Activated T-cell treated with anti-CD3 and anti-CD28 coated beads, Interleukin-2, amount 50 U/mL, for 24 hours (primary cell): ENCODE measurements at regions not wholly inside any gene's neighbourhood (a gene's known extent, or its start where the extent isn't known, plus 50 kb on each side); places are given as distances from the start of the nearest gene placed in this dataset.

ENCODE experiments used
- DNase-seq: peaks from one replicate; pipeline ENCODE4 v3.0.0-alpha.2; 2020
- H3K27ac Mint-ChIP-seq: 2 replicates; pipeline ENCODE4 v1.8.0; 2020; ENCODE audit warnings: mild to moderate bottlenecking, mixed read lengths
- H3K27me3 Mint-ChIP-seq: 2 replicates; pipeline ENCODE4 v1.8.0; 2020; ENCODE audit warnings: mixed read lengths
- H3K36me3 Mint-ChIP-seq: 2 replicates; pipeline ENCODE4 v1.8.0; 2020; ENCODE audit warnings: low read depth, mixed read lengths
- H3K4me1 Mint-ChIP-seq: 2 replicates; pipeline ENCODE4 v1.8.0; 2020; ENCODE audit warnings: low read depth, mixed read lengths
- H3K4me3 Mint-ChIP-seq: 2 replicates; pipeline ENCODE4 v1.8.0; 2020; ENCODE audit warnings: mild to moderate bottlenecking, moderate library complexity, mixed read lengths
- H3K9me3 Mint-ChIP-seq: 2 replicates; pipeline ENCODE4 v1.8.0; 2020; ENCODE audit warnings: mixed read lengths

DNA sequence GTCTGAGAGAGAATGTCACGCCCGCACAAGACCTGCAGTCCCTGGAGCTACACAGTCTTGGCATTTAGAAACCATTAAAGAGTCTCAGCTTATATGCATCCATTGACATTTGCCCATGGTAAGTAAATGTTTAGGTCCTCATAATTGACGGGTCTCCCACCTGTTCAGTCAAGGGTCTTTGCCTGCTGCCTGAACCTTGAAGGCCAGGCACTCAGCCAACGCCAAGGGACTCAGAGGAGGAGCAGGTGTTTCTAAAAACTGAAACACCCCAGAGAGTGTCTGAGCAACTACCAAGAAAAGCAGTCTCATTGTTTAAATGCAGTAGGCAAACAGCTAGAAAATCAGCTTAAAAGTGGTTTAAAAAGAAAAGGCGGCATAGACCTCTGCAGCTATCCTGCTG, 264.7 kb upstream of the AKR1E2 start:
- Mint-ChIP-seq H3K4me1 (no peaks in the 10 kb centered on the region), H3K36me3 (no peaks in the 10 kb centered on the region), H3K9me3 (peaks cover 8% of the 10 kb centered on the region), H3K27me3 (peaks cover 18% of the 10 kb centered on the region), H3K4me3 (no peak overlapping the region), H3K27ac (no peak overlapping the region)
- DNase-seq, result no peak

DNA sequence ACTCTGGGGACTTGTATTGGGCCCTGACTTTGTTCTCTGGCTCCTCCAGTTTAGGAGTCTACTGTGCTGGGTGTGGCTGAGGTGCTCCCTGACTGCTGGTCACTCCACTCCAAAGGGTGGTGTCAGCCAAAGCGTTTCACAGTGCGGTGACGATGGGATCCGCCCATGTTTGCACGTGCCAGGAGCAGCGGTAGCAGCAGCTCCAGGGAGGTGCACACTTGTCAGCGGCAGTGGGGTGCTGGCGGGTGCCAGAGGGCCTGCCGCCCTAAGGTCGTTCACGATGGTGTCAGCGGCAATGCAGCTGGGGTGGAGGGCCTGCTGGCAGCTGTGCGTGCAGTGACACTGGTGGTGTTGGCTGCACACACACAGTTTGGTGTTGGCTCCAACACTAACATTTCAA, 268.5 kb upstream of the AKR1E2 start:
- Mint-ChIP-seq H3K36me3 (no peaks in the 10 kb centered on the region), H3K9me3 (peaks cover 8% of the 10 kb centered on the region), H3K27me3 (peaks cover 18% of the 10 kb centered on the region), H3K27ac (no peak overlapping the region), H3K4me1 (no peaks in the 10 kb centered on the region), H3K4me3 (no peak overlapping the region)
- DNase-seq, result no peak

DNA sequence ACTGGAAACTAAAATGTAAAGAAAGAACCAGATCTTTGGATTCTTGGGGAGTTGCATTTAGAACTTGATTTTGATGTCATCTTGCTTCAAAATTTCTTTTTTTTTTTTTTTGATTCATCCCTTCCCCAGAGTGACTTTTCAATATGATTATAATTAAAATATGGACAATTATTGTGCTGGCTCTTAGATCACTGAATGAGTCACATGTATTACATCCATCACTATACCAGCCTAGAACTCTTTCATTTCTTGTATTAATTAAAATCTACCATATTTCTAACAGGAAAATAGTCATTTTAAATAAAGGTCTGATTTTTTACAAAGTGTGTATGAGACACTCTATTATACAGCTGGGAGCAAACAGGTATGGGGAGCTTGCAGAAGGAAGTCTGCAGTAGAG, 269.5 kb upstream of the AKR1E2 start:
- DNase-seq, result no peak
- peaks cover 12% of the 10 kb centered on the region for H3K27me3 Mint-ChIP-seq
- no peak overlapping the region for H3K4me3 Mint-ChIP-seq
- H3K36me3 Mint-ChIP-seq, result no peaks in the 10 kb centered on the region
- H3K27ac Mint-ChIP-seq, result no peak overlapping the region
- peaks cover 8% of the 10 kb centered on the region for H3K9me3 Mint-ChIP-seq
- no peaks in the 10 kb centered on the region for H3K4me1 Mint-ChIP-seq

DNA sequence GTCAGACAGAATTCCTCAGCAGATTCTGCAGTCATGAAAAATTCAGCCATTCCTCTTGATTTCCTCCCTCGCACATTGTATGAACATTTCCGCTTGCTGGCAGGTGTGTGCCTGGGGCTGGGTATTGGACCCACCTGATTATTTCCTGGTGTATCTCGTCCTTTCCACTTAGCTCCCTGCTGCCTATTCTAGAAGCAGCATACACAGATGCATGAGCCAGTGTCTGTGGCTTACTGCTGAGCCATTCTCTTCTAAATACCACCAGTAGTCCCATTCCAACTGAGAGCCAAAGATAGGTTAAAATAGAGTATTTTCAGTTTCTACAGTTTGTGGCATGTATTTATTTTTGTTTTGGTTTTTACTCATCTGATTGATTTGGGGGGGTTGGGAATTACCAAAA, 270.1 kb upstream of the AKR1E2 start:
- H3K9me3 Mint-ChIP-seq, result peaks cover 8% of the 10 kb centered on the region

DNA sequence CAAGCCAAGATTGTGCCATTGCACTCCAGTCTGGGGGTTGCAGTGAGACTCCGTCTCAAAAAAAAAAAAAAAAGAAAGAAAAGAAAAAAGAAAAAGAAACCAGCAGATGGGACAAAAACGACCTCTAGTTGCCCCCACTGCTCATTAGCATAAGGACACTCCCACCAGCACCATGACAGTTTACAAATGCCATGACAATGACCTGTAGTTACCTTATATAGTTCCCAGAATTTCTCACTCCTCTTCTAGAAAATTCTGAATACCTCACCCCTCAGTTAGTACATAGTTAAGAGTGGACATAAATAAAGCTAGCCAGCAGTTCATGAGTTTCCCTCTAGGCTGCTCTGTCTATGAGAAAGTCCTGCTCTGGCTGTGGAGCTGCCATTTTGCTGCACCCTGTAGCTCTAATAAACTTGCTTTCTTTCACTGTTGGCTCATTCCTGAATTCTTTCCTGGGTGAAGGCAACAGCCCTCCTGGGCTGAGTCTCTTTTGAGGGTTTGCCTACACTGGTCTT, 276.8 kb upstream of the AKR1E2 start:
- no peak overlapping the region for H3K4me3 Mint-ChIP-seq
- no peak for DNase-seq
- no peaks in the 10 kb centered on the region for H3K9me3 Mint-ChIP-seq
- peaks cover 40% of the 10 kb centered on the region for H3K27me3 Mint-ChIP-seq
- peaks cover 17% of the 10 kb centered on the region for H3K4me1 Mint-ChIP-seq
- H3K27ac Mint-ChIP-seq, result no peak overlapping the region
- H3K36me3 Mint-ChIP-seq, result no peaks in the 10 kb centered on the region

More for the DNA sequence above, 270.1 kb upstream of the AKR1E2 start:
- no peak overlapping the region for H3K27ac Mint-ChIP-seq
- DNase-seq, result no peak
- no peaks in the 10 kb centered on the region for H3K4me1 Mint-ChIP-seq
- H3K36me3 Mint-ChIP-seq, result no peaks in the 10 kb centered on the region
- H3K4me3 Mint-ChIP-seq, result no peak overlapping the region
- peaks cover 15% of the 10 kb centered on the region for H3K27me3 Mint-ChIP-seq

DNA sequence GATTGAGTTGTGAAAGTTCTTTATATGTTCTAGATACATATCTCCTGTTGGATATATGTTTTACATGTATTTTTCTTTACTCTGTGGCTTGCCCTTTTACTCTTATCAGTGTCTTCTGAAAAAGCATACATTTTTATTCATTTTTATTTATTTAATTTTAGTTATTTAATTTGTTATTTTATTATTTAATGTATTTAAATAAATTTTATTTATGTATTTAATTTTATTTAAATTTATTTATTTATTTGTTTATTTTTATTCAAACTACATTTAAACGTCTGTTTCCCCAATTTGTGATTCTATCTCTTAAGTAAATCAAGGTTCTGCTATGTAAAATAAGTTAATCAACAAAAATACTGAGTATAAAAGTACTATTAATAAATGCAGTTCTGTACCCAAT, 279.1 kb upstream of the AKR1E2 start:
- H3K4me3 Mint-ChIP-seq, result no peak overlapping the region
- H3K9me3 Mint-ChIP-seq, result no peaks in the 10 kb centered on the region
- no peaks in the 10 kb centered on the region for H3K36me3 Mint-ChIP-seq
- peaks cover 17% of the 10 kb centered on the region for H3K4me1 Mint-ChIP-seq
- H3K27ac Mint-ChIP-seq, result peak overlapping the region; percentile 6
- DNase-seq, result no peak
- peaks cover 48% of the 10 kb centered on the region for H3K27me3 Mint-ChIP-seq

DNA sequence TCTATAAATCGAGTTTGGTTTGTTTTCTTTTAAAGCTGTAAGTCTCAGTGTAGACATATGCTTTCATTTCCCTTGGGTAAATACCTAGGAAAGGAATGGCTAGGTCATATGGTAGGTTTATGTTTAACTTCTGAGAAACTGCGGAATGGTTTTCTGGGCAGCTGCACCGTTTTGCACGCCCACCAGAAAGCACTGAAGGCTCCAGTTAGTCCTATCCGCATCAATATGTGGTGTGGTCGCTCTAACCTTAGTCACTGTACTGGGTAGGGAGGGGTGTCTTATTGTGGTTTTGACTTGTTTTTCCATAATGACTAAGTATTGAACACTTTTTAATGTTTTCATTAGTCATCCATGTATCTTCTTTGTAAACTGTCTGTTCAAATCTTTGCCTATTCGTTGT, 279.5 kb upstream of the AKR1E2 start:
- Mint-ChIP-seq H3K27me3 (peaks cover 50% of the 10 kb centered on the region), H3K27ac (peak overlapping the region; percentile 6), H3K4me3 (no peak overlapping the region), H3K9me3 (no peaks in the 10 kb centered on the region), H3K36me3 (no peaks in the 10 kb centered on the region), H3K4me1 (peaks cover 17% of the 10 kb centered on the region)
- DNase-seq, result peak; percentile 43

DNA sequence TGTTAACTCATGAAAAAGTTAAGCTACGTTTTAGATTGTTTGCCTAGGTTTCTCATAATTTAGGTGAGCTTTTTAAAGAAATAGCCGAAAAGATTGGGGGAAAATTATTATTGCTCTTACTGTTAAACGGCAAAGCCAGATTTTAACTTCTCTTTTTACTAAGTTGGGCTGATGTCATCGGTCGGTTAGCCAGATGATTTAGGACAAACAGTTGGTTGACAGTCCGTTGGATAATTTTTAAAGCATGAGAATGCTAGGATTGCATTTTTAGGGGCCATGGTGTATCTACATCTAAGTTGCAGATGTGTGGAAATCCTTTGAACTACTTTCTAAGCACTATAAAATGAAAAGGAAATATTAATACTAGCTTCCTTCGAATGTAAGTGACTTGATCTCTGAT, 280.9 kb upstream of the AKR1E2 start:
- Mint-ChIP-seq H3K4me1 (peaks cover 17% of the 10 kb centered on the region), H3K27me3 (peaks cover 46% of the 10 kb centered on the region), H3K9me3 (no peaks in the 10 kb centered on the region), H3K4me3 (no peak overlapping the region), H3K27ac (no peak overlapping the region), H3K36me3 (no peaks in the 10 kb centered on the region)
- no peak for DNase-seq

DNA sequence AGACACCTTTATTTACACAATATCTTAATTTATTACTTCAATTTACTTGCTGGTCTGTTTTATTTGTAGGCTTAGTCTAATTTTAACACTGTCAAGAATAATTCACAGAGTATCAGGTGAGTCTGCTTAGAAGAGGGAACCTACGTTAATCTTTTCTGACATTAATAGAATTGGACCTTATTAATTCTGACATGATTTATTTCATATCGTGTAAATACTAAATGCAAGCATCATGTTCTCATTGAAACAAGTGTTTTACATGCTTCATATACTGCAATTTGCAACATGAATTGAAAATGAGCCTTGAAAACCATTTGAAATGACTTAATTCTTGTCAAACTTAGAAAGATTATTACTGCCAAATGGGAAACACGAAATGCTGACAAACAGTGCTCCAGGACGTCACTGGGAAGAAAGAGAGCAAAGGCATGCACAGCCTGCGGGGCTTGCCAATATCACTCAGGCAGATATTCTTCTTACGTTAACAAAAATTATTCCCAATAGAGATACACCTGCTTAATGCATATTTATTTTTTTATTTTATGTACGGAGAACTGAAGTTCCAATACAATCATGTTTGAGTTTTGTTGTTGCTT, 282.0 kb upstream of the AKR1E2 start:
- Mint-ChIP-seq H3K4me1 (peaks cover 17% of the 10 kb centered on the region), H3K27me3 (peaks cover 42% of the 10 kb centered on the region), H3K4me3 (no peak overlapping the region), H3K9me3 (no peaks in the 10 kb centered on the region), H3K27ac (no peak overlapping the region), H3K36me3 (no peaks in the 10 kb centered on the region)
- DNase-seq, result no peak

DNA sequence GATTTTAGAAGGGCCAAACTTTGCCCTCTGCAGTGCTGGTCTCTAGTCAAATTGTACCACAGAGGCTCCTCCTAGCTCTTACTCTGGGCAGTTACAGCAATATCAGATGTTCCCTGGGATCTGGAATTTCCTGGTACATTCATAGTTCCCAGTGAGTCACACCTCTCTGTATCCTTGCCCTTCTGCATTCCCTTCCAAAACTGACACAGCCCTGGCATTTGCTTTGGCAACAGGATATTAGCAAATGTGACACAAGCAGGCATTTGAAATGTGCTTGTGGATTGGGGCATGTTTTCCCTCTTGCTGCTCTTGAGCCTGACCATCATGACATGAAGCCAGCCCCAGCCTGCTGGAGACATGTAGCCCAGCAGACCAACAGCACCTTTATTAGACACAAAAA, 284.7 kb upstream of the AKR1E2 start:
- no peak overlapping the region for H3K27ac Mint-ChIP-seq

DNA sequence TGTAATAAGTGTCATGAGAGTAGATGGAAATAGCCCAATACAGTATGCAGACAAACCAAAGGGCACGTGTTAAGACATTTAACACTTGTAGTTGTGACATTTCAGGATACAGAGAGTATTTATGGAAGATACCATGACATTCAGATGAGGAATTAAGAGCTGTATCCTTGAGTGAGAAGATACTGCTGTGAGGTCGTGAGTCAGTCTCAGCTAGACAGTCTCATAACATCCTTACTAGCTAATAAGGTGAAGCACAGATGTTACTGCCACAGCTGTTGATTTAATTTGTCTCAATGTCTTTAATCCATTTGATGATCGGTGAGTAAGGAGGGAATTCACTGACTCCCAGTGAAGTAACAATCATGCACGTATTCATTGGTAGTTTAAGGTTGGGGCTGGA, 288.0 kb upstream of the AKR1E2 start:
- Mint-ChIP-seq H3K36me3 (no peaks in the 10 kb centered on the region), H3K4me1 (no peaks in the 10 kb centered on the region), H3K27me3 (peaks cover 9% of the 10 kb centered on the region), H3K27ac (no peak overlapping the region), H3K4me3 (no peak overlapping the region), H3K9me3 (peaks cover 14% of the 10 kb centered on the region)
- no peak for DNase-seq

More for the DNA sequence above, 284.7 kb upstream of the AKR1E2 start:
- no peak for DNase-seq
- Mint-ChIP-seq H3K27me3 (peaks cover 31% of the 10 kb centered on the region), H3K36me3 (no peaks in the 10 kb centered on the region), H3K4me1 (peaks cover 12% of the 10 kb centered on the region), H3K9me3 (peaks cover 14% of the 10 kb centered on the region), H3K4me3 (no peak overlapping the region)

DNA sequence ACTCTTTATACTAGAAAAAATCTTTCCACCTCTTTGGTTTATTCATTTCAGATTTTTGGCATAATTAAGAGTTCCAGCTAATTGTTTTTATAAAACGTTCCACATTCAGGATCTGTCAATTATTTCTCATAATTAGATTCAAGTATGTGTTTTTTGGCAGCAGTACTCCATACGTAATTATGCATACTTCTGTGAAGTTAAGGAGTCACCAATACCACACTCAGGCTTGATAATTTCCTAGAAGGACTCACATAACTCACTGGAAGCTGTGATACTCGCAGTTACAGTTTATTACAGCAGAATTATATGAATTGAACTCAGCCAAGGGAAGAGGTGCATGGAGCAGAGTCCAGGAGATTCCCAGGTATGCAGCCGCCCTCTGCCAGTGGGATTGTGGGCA, 290.5 kb upstream of the AKR1E2 start:
- Mint-ChIP-seq H3K27me3 (peaks cover 3% of the 10 kb centered on the region), H3K27ac (no peak overlapping the region), H3K4me3 (no peak overlapping the region), H3K36me3 (no peaks in the 10 kb centered on the region), H3K9me3 (peaks cover 14% of the 10 kb centered on the region), H3K4me1 (peaks cover 2% of the 10 kb centered on the region)
- no peak for DNase-seq

DNA sequence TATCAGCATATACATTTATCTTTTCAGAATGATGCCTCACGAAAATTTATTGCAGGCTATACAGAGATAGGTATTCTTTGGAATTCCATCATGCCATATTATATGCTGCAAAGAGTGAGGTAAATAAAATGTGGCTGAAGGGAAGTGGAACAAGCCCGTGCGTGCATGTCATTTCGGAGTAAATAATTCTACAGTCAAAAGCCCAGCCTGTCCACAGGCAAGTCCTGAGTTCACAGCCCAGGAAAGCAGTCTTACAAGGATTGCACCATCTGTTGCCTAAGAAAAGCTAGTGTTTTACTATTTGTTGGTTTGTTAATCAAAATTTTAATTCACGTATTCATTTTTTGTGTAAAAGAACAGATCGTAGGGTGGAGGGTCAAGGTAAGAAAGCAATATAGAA, 292.4 kb upstream of the AKR1E2 start:
- Mint-ChIP-seq H3K27ac (no peak overlapping the region), H3K4me3 (no peak overlapping the region), H3K9me3 (peaks cover 14% of the 10 kb centered on the region), H3K4me1 (peaks cover 2% of the 10 kb centered on the region), H3K27me3 (peaks cover 7% of the 10 kb centered on the region), H3K36me3 (no peaks in the 10 kb centered on the region)
- no peak for DNase-seq

DNA sequence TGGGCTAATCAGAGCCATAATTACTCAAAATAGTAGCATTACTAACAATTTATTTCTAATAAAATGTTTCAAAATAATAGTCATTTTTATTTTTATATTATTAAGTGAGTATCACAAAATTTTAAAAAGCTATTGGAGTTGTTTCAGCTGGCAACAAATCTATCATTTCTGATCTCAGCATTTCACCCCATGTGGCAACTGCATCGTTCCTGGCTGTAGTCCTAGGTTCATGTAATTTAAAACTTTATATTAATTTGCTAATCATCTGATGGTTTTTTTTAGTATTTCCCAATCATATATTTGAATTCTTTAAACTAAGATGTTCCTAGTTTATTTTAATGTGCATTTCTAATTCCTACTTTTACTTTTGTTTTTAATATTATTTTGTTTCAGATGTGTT, 293.0 kb upstream of the AKR1E2 start:
- DNase-seq, result no peak
- Mint-ChIP-seq H3K9me3 (peaks cover 11% of the 10 kb centered on the region), H3K36me3 (no peaks in the 10 kb centered on the region), H3K27ac (no peak overlapping the region), H3K4me3 (no peak overlapping the region), H3K4me1 (peaks cover 2% of the 10 kb centered on the region), H3K27me3 (peaks cover 9% of the 10 kb centered on the region)

DNA sequence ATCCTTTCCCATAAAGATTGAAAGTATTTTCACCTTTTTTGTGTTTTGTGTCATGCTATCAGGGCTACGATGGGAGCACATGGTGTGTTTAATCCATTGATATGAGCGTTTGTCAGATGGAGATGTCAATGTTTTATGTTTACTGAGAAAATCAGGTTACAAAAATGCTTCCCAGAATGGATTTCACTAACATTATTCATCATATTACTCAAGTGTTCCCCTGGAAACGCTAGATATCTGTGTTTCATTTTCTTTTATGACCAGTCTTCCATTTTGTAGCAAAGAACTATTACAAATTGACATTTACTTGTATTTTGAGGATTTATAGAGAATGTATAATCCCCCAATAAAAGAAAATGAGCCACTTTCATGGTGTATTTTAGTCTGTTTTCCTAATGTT, 293.5 kb upstream of the AKR1E2 start:
- Mint-ChIP-seq H3K9me3 (peaks cover 6% of the 10 kb centered on the region), H3K27me3 (peaks cover 9% of the 10 kb centered on the region), H3K4me3 (no peak overlapping the region), H3K4me1 (peaks cover 2% of the 10 kb centered on the region), H3K36me3 (no peaks in the 10 kb centered on the region), H3K27ac (no peak overlapping the region)
- no peak for DNase-seq

DNA sequence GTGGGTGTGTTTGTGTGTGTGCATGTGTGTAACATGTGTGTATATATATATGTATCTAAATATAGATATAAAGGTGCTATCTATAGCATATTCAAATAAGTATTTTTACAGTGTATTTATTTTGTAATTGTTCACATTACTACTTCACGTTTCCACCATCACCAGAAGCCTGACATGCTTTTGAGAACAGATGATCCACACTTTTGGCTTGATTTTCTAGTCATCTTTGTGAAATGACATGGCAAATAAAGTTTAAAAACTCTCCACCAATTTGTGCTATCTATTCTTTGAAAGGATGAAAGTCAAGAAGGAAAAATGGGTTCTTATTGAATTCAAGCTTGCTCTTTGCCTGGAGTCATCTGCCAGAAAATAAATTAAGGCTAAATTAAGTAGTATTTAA, 294.0 kb upstream of the AKR1E2 start:
- Mint-ChIP-seq H3K27me3 (peaks cover 13% of the 10 kb centered on the region), H3K9me3 (peaks cover 3% of the 10 kb centered on the region), H3K27ac (no peak overlapping the region), H3K36me3 (no peaks in the 10 kb centered on the region), H3K4me1 (peaks cover 2% of the 10 kb centered on the region), H3K4me3 (no peak overlapping the region)
- no peak for DNase-seq
